Hepatocyte (in vitro differentiated cells): ENCODE measurements at regions not wholly inside any gene's neighbourhood (a gene's known extent, or its start where the extent isn't known, plus 50 kb on each side); places are given as distances from the start of the nearest gene placed in this dataset.

ENCODE experiments used
- CTCF ChIP-seq: fragments of 200-600 bp; sonication (generic); IDR thresholded peaks from 2 replicates; pipeline ENCODE4 v1.5.1; 2016; ENCODE audit warnings: antibody characterized with exemption, mild to moderate bottlenecking; ENCODE audit not compliant: poor library complexity
- EZH2 ChIP-seq: fragments of 200-600 bp; sonication (generic); IDR thresholded peaks from 2 replicates; pipeline ENCODE4 v1.6.1; 2016; ENCODE audit warnings: antibody characterized with exemption, mild to moderate bottlenecking, borderline replicate concordance
- EZH2phosphoT487 ChIP-seq: fragments of 200-600 bp; sonication (generic); IDR thresholded peaks from one replicate; pipeline ENCODE4 v1.6.1; 2018; ENCODE audit warnings: antibody characterized with exemption, mild to moderate bottlenecking, low read depth, moderate library complexity; ENCODE audit not compliant: unreplicated experiment, severe bottlenecking

- TF ChIP-seq CTCF (no peak), EZH2phosphoT487 (no peak), EZH2 (no peak)
Observed at GRCh38 chr6:19041906-19042305, 654.8 kb downstream of the RNF144B start.
